Superior temporal gyrus (tissue), 1 donor: ENCODE measurements at regions not wholly inside any gene's neighbourhood (a gene's known extent, or its start where the extent isn't known, plus 50 kb on each side); places are given as distances from the start of the nearest gene placed in this dataset.
"Not testable (repeated sequence)": the region's sequence is repeated elsewhere in the genome, so short reads cannot be mapped to it uniquely, and the experiment has no call there.

Experiments used
- DNase-seq: peaks from one replicate; pipeline ENCODE4 v3.0.0-alpha.2; 2016; ENCODE audit errors: extremely low spot score

- DNase-seq = no peak
These were observed 1507.6 kb downstream of the PCDH9 start for GRCh38 chr13:65722506-65722905.

- DNase-seq = no peak
These were observed 1510.3 kb downstream of the PCDH9 start for GRCh38 chr13:65719831-65720230.

GRCh38 chr13:65710514-65710913, 1519.6 kb downstream of the PCDH9 start:
- no peak for DNase-seq

GRCh38 chr13:65697843-65698242, 1532.3 kb downstream of the PCDH9 start:
- no peak for DNase-seq

- DNase-seq = no peak
These were observed 1550.9 kb downstream of the PCDH9 start for GRCh38 chr13:65679240-65679639.

GRCh38 chr13:65677906-65678305, 1552.2 kb downstream of the PCDH9 start:
- no peak for DNase-seq

GRCh38 chr13:65675383-65675782, 1554.8 kb downstream of the PCDH9 start:
- not testable (repeated sequence) for DNase-seq

- DNase-seq = no peak
These were observed 1560.0 kb downstream of the PCDH9 start for GRCh38 chr13:65670014-65670625.

- no peak for DNase-seq
These were observed 1569.4 kb downstream of the PCDH9 start for GRCh38 chr13:65660731-65661130.

GRCh38 chr13:65656740-65657329, 1573.3 kb downstream of the PCDH9 start:
- peak; percentile 63 for DNase-seq

GRCh38 chr13:65653613-65654012, 1576.5 kb downstream of the PCDH9 start:
- no peak for DNase-seq

GRCh38 chr13:65650321-65650720, 1579.8 kb downstream of the PCDH9 start:
- DNase-seq = no peak

GRCh38 chr13:65642996-65643395, 1587.1 kb downstream of the PCDH9 start:
- DNase-seq = no peak

GRCh38 chr13:65642301-65642700, 1587.8 kb downstream of the PCDH9 start:
- no peak for DNase-seq

- DNase-seq = peak; percentile 66
These were observed 1591.5 kb downstream of the PCDH9 start for GRCh38 chr13:65638572-65639168.

GRCh38 chr13:65633806-65634205, 1596.3 kb downstream of the PCDH9 start:
- DNase-seq = no peak

- no peak for DNase-seq
These were observed 1599.1 kb downstream of the PCDH9 start for GRCh38 chr13:65631078-65631477.

- no peak for DNase-seq
These were observed 1600.2 kb downstream of the PCDH9 start for GRCh38 chr13:65629926-65630325.

- no peak for DNase-seq
These were observed 1607.0 kb downstream of the PCDH9 start for GRCh38 chr13:65623148-65623547.

GRCh38 chr13:65615506-65615905, 1614.6 kb downstream of the PCDH9 start:
- no peak for DNase-seq

GRCh38 chr13:65613004-65613403, 1617.1 kb downstream of the PCDH9 start:
- no peak for DNase-seq

GRCh38 chr13:65609350-65609749, 1620.8 kb downstream of the PCDH9 start:
- no peak for DNase-seq

GRCh38 chr13:65606622-65607021, 1623.5 kb downstream of the PCDH9 start:
- DNase-seq = no peak
